ENCODE measurements at regions not wholly inside any gene's neighbourhood (a gene's known extent, or its start where the extent isn't known, plus 50 kb on each side); places are given as distances from the start of the nearest gene placed in this dataset.
A peak's percentile ranks its signal among the peaks of the same experiment; 100 is the strongest.
"Not testable (repeated sequence)": the region's sequence is repeated elsewhere in the genome, so short reads cannot be mapped to it uniquely, and the experiment has no call there.

GRCh38 chr7:50844861-50845260 lies 62.2 kb upstream of the GRB10 start:
- H3K27ac ChIP-seq (ENCODE audit: low read depth in 1 of 2, low read length in 2 of 2); H3K9me3 ChIP-seq (ENCODE audit: control insufficient read depth, low read length); intact Hi-C loops (cut with DNase I); H3K27me3 ChIP-seq (ENCODE audit: control insufficient read depth in 1 of 2, insufficient read depth in 2 of 2, low read length in 1 of 2); ATAC-seq (ENCODE audit: low FRiP score); DNase-seq; H3K4me3 ChIP-seq (ENCODE audit: low read length in 2 of 2); H3K4me1 ChIP-seq (ENCODE audit: control insufficient read depth in 1 of 2, insufficient read depth in 2 of 2, low read length in 2 of 2); H3K36me3 ChIP-seq (ENCODE audit: control insufficient read depth in 1 of 2, insufficient read depth in 2 of 2, low read length in 1 of 2): not testable (repeated sequence)
- 94 to 96% methylated on average over 7 of the region's 7 CpGs for WGBS, 2 donors

DNA sequence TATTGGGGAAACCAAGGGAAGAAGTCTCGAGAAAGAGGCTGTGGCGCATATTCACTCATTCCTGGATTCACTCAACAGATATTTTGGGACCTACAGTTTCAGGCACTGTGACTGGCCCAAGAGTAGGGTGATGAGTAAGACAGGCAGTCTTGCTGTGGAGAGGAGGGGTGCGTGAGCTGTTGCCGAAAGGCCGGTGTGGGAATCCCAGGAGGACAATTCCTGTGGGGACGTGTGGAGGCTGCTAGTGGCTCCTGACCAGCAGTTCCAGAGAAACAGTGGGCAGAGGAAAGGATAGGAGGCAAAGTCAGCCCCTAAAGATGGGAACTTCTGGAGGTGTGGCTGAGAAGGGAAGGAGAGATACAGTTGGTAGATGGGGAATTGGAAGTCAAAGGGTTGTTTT lies 59.3 kb upstream of the GRB10 start:
- ATAC-seq (ENCODE audit: low FRiP score) (no peak), DNase-seq (no peak)
- no peaks in the 10 kb centered on the region for H3K4me1 ChIP-seq (ENCODE audit: control insufficient read depth in 1 of 2, insufficient read depth in 2 of 2, low read length in 2 of 2)
- H3K27ac ChIP-seq (ENCODE audit: low read depth in 1 of 2, low read length in 2 of 2), result no peak overlapping the region
- no peak overlapping the region for H3K4me3 ChIP-seq (ENCODE audit: low read length in 2 of 2)
- WGBS, 2 donors, result 77 to 84% methylated on average over 6 of the region's 6 CpGs
- no peaks in the 10 kb centered on the region for H3K27me3 ChIP-seq (ENCODE audit: control insufficient read depth in 1 of 2, insufficient read depth in 2 of 2, low read length in 1 of 2)
- H3K9me3 ChIP-seq (ENCODE audit: control insufficient read depth, low read length), result no peaks in the 10 kb centered on the region
- H3K36me3 ChIP-seq (ENCODE audit: control insufficient read depth in 1 of 2, insufficient read depth in 2 of 2, low read length in 1 of 2), result no peaks in the 10 kb centered on the region
- intact Hi-C loops (cut with DNase I), result no loop called here

- H3K27ac ChIP-seq (ENCODE audit: low read depth in 1 of 2, low read length in 2 of 2), result peak overlapping the region in 1 of 2 donors; percentile 66
- no peaks in the 10 kb centered on the region for H3K9me3 ChIP-seq (ENCODE audit: control insufficient read depth, low read length)
- H3K4me3 ChIP-seq (ENCODE audit: low read length in 2 of 2), result no peak overlapping the region
- H3K27me3 ChIP-seq (ENCODE audit: control insufficient read depth in 1 of 2, insufficient read depth in 2 of 2, low read length in 1 of 2), result no peaks in the 10 kb centered on the region
- no peaks in the 10 kb centered on the region for H3K36me3 ChIP-seq (ENCODE audit: control insufficient read depth in 1 of 2, insufficient read depth in 2 of 2, low read length in 1 of 2)
- 39 to 46% methylated on average over 10 of the region's 10 CpGs for WGBS, 2 donors
- intact Hi-C loops (cut with DNase I), result no loop called here
- DNase-seq (peak; percentile 87 to 91), ATAC-seq (ENCODE audit: low FRiP score) (peak; percentile 91)
- H3K4me1 ChIP-seq (ENCODE audit: control insufficient read depth in 1 of 2, insufficient read depth in 2 of 2, low read length in 2 of 2), result no peaks in the 10 kb centered on the region
Observed at GRCh38 chr7:50838675-50839377, 56.1 kb upstream of the GRB10 start.

- DNase-seq (no peak), ATAC-seq (ENCODE audit: low FRiP score) (peak; percentile 28)
- H3K9me3 ChIP-seq (ENCODE audit: control insufficient read depth, low read length), result no peaks in the 10 kb centered on the region
- no peaks in the 10 kb centered on the region for H3K36me3 ChIP-seq (ENCODE audit: control insufficient read depth in 1 of 2, insufficient read depth in 2 of 2, low read length in 1 of 2)
- no peak overlapping the region for H3K4me3 ChIP-seq (ENCODE audit: low read length in 2 of 2)
- no peaks in the 10 kb centered on the region for H3K4me1 ChIP-seq (ENCODE audit: control insufficient read depth in 1 of 2, insufficient read depth in 2 of 2, low read length in 2 of 2)
- no peaks in the 10 kb centered on the region for H3K27me3 ChIP-seq (ENCODE audit: control insufficient read depth in 1 of 2, insufficient read depth in 2 of 2, low read length in 1 of 2)
- 42 to 50% methylated on average over 11 of the region's 11 CpGs for WGBS, 2 donors
- intact Hi-C loops (cut with DNase I), result no loop called here
- peak overlapping the region in 1 of 2 donors; percentile 66 for H3K27ac ChIP-seq (ENCODE audit: low read depth in 1 of 2, low read length in 2 of 2)
Observed at GRCh38 chr7:50837965-50838364, 55.3 kb upstream of the GRB10 start.

DNA sequence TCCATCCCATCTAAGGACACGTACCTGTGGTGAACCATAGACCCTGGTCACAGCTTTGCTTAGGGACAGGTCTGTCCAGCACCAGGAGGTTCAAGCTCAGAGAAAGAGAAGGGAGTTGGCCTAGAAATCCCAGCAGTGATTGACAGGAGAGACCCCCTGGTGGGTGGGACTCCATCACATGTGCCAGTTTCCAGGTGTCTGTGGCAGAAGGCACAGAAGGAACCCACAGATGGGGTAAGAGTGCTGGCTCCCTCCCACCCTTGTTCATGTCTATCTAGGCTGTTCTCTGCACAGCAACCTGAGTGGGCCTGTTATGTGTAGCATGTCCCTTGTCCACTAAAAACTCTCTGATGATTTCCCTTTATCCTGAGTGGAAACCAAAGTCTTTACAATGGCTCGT lies 54.0 kb upstream of the GRB10 start:
- H3K4me1 ChIP-seq (ENCODE audit: control insufficient read depth in 1 of 2, insufficient read depth in 2 of 2, low read length in 2 of 2), result no peaks in the 10 kb centered on the region
- no peaks in the 10 kb centered on the region for H3K36me3 ChIP-seq (ENCODE audit: control insufficient read depth in 1 of 2, insufficient read depth in 2 of 2, low read length in 1 of 2)
- no peak for ATAC-seq (ENCODE audit: low FRiP score)
- intact Hi-C loops (cut with DNase I), result no loop called here
- no peak overlapping the region for H3K27ac ChIP-seq (ENCODE audit: low read depth in 1 of 2, low read length in 2 of 2)
- H3K4me3 ChIP-seq (ENCODE audit: low read length in 2 of 2), result no peak overlapping the region
- H3K27me3 ChIP-seq (ENCODE audit: control insufficient read depth in 1 of 2, insufficient read depth in 2 of 2, low read length in 1 of 2), result no peaks in the 10 kb centered on the region
- 80 to 94% methylated on average over 2 of the region's 2 CpGs for WGBS, 2 donors
- no peak for DNase-seq
- H3K9me3 ChIP-seq (ENCODE audit: control insufficient read depth, low read length), result no peaks in the 10 kb centered on the region

DNA sequence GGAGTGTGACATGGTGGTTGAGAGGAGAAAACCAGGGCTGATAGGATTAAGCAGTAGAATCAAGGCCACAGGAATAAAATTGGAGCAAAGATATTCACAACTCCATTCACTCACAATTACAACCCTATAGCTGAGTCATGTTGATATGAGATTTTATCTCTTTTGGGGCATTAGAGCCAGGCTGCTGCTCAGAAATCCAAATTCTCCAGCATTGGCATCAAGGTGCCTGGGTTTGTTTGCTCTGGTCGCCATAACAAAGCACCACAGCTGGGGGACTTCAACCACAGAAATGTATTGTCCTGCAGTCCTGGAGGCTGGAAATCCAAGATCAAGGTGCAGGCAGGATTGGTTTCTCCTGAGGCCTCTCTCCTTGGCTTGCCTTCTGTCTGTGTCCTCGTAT lies 52.5 kb upstream of the GRB10 start:
- H3K36me3 ChIP-seq (ENCODE audit: control insufficient read depth in 1 of 2, insufficient read depth in 2 of 2, low read length in 1 of 2), result no peaks in the 10 kb centered on the region
- DNase-seq (no peak), ATAC-seq (ENCODE audit: low FRiP score) (no peak)
- no peak overlapping the region for H3K4me3 ChIP-seq (ENCODE audit: low read length in 2 of 2)
- no peaks in the 10 kb centered on the region for H3K27me3 ChIP-seq (ENCODE audit: control insufficient read depth in 1 of 2, insufficient read depth in 2 of 2, low read length in 1 of 2)
- no peaks in the 10 kb centered on the region for H3K9me3 ChIP-seq (ENCODE audit: control insufficient read depth, low read length)
- intact Hi-C loops (cut with DNase I), result no loop called here
- H3K4me1 ChIP-seq (ENCODE audit: control insufficient read depth in 1 of 2, insufficient read depth in 2 of 2, low read length in 2 of 2), result no peaks in the 10 kb centered on the region
- no peak overlapping the region for H3K27ac ChIP-seq (ENCODE audit: low read depth in 1 of 2, low read length in 2 of 2)
- WGBS, 2 donors, result 86 to 89% methylated on average over 2 of the region's 2 CpGs

GRCh38 chr7:50834679-50835078 lies 52.0 kb upstream of the GRB10 start:
- intact Hi-C loops (cut with DNase I), result no loop called here
- Histone ChIP-seq H3K4me1 (ENCODE audit: control insufficient read depth in 1 of 2, insufficient read depth in 2 of 2, low read length in 2 of 2) (no peaks in the 10 kb centered on the region), H3K27me3 (ENCODE audit: control insufficient read depth in 1 of 2, insufficient read depth in 2 of 2, low read length in 1 of 2) (no peaks in the 10 kb centered on the region), H3K36me3 (ENCODE audit: control insufficient read depth in 1 of 2, insufficient read depth in 2 of 2, low read length in 1 of 2) (no peaks in the 10 kb centered on the region), H3K4me3 (ENCODE audit: low read length in 2 of 2) (no peak overlapping the region), H3K27ac (ENCODE audit: low read depth in 1 of 2, low read length in 2 of 2) (no peak overlapping the region), H3K9me3 (ENCODE audit: control insufficient read depth, low read length) (no peaks in the 10 kb centered on the region)
- ATAC-seq (ENCODE audit: low FRiP score) (no peak), DNase-seq (no peak)
- whole genome bisulfite sequencing, 2 donors, result 86 to 91% methylated on average over 6 of the region's 6 CpGs

DNA sequence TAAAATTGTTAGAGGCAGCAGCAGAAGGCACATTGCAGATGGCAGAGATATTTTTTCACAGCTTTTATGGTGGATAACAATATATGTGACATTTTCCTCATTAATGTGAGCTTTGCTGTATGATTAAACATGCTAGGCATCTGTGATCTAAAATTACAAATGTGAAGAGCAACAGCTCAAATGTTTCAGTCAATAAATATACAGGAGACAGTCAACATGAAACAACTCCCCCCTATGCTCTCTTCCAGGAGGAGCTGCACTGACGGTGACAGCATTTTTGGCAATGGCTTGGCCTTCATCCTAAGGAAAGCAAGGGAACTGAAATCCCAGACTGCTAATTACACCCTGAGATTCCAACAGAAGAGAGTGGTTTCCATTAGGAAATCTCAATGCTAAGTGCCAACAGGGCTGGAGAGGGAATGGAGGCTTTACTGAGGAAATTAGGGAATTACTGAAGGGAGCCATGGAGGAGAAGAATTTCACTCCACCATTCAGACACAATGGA lies 51.4 kb upstream of the GRB10 start:
- ATAC-seq (ENCODE audit: low FRiP score), result no peak
- H3K36me3 ChIP-seq (ENCODE audit: control insufficient read depth in 1 of 2, insufficient read depth in 2 of 2, low read length in 1 of 2), result no peaks in the 10 kb centered on the region
- intact Hi-C loops (cut with DNase I), result no loop called here
- no peaks in the 10 kb centered on the region for H3K4me1 ChIP-seq (ENCODE audit: control insufficient read depth in 1 of 2, insufficient read depth in 2 of 2, low read length in 2 of 2)
- 58 to 73% methylated on average over 1 of the region's 1 CpG for WGBS, 2 donors
- H3K27ac ChIP-seq (ENCODE audit: low read depth in 1 of 2, low read length in 2 of 2), result no peak overlapping the region
- no peaks in the 10 kb centered on the region for H3K9me3 ChIP-seq (ENCODE audit: control insufficient read depth, low read length)
- no peak overlapping the region for H3K4me3 ChIP-seq (ENCODE audit: low read length in 2 of 2)
- DNase-seq, result no peak
- H3K27me3 ChIP-seq (ENCODE audit: control insufficient read depth in 1 of 2, insufficient read depth in 2 of 2, low read length in 1 of 2), result no peaks in the 10 kb centered on the region

- H3K36me3 ChIP-seq (ENCODE audit: control insufficient read depth in 1 of 2, insufficient read depth in 2 of 2, low read length in 1 of 2), result no peaks in the 10 kb centered on the region
- no peak overlapping the region for H3K27ac ChIP-seq (ENCODE audit: low read depth in 1 of 2, low read length in 2 of 2)
- no peaks in the 10 kb centered on the region for H3K27me3 ChIP-seq (ENCODE audit: control insufficient read depth in 1 of 2, insufficient read depth in 2 of 2, low read length in 1 of 2)
- H3K4me3 ChIP-seq (ENCODE audit: low read length in 2 of 2), result no peak overlapping the region
- ATAC-seq (ENCODE audit: low FRiP score), result no peak
- DNase-seq, result no peak
- no peaks in the 10 kb centered on the region for H3K9me3 ChIP-seq (ENCODE audit: control insufficient read depth, low read length)
- no peaks in the 10 kb centered on the region for H3K4me1 ChIP-seq (ENCODE audit: control insufficient read depth in 1 of 2, insufficient read depth in 2 of 2, low read length in 2 of 2)
- 78 to 80% methylated on average over 3 of the region's 3 CpGs for WGBS, 2 donors
- intact Hi-C loops (cut with DNase I), result no loop called here
Observed at GRCh38 chr7:50832744-50833143, 50.0 kb upstream of the GRB10 start.
